WTC11 (cell line): ENCODE measurements at regions not wholly inside any gene's neighbourhood (a gene's known extent, or its start where the extent isn't known, plus 50 kb on each side); places are given as distances from the start of the nearest gene placed in this dataset.

Source experiments
- ATAC-seq: fragments of 200-7000 bp; cut with Tn5 transposase; 2 replicates; pipeline ENCODE4 v1.10.0; 2021; ENCODE audit warnings: mild to moderate bottlenecking, moderate library complexity
- CTCF ChIA-PET: fragments of 300-600 bp; sonication (Branson Sonifier 250); formaldehyde crosslinking; loops from one replicate; lab custom pipeline; 2021; ENCODE audit warnings: antibody characterized with exemption; lab: Charles Lee
- POLR2A ChIA-PET: fragments of 350-600 bp; sonication (Branson Sonifier 250); formaldehyde crosslinking; loops from one replicate; lab custom pipeline; 2021; ENCODE audit warnings: antibody characterized with exemption; lab: Charles Lee
- DNase-seq: peaks from one replicate; pipeline ENCODE4 v3.0.0; 2021; ENCODE audit warnings: low spot score
- H3K27ac Mint-ChIP-seq: 2 replicates; pipeline ENCODE4 v1.8.0; 2021; ENCODE audit warnings: mixed read lengths
- H3K27me3 Mint-ChIP-seq: 2 replicates; pipeline ENCODE4 v1.8.0; 2021; ENCODE audit warnings: low read depth, mild to moderate bottlenecking, moderate library complexity, mixed read lengths
- H3K36me3 Mint-ChIP-seq: 2 replicates; pipeline ENCODE4 v1.8.0; 2021; ENCODE audit warnings: mixed read lengths
- H3K4me1 Mint-ChIP-seq: 2 replicates; pipeline ENCODE4 v1.8.0; 2022; ENCODE audit warnings: mixed read lengths
- H3K4me3 Mint-ChIP-seq: 2 replicates; pipeline ENCODE4 v1.8.0; 2021; ENCODE audit warnings: mild to moderate bottlenecking, moderate library complexity, mixed read lengths
- H3K9me3 Mint-ChIP-seq: 2 replicates; pipeline ENCODE4 v1.8.0; 2021; ENCODE audit warnings: mixed read lengths
- ARID4B ChIP-seq: sonication (generic); formaldehyde crosslinking; IDR thresholded peaks from 2 replicates; pipeline ENCODE4 v1.8.0; 2023; ENCODE audit warnings: missing genetic modification reagents, mild to moderate bottlenecking, borderline replicate concordance
- E2F4 ChIP-seq: sonication (generic); formaldehyde crosslinking; IDR thresholded peaks from 2 replicates; pipeline ENCODE4 v1.8.1; 2022; ENCODE audit warnings: low read depth, mild to moderate bottlenecking, moderate library complexity, missing genetic modification reagents, borderline replicate concordance
- ELF4 ChIP-seq: sonication (generic); formaldehyde crosslinking; IDR thresholded peaks from 2 replicates; pipeline ENCODE4 v1.8.1; 2022; ENCODE audit warnings: low read depth, mild to moderate bottlenecking, moderate library complexity, missing genetic modification reagents
- FOXP1 ChIP-seq: sonication (generic); formaldehyde crosslinking; IDR thresholded peaks from 2 replicates; pipeline ENCODE4 v1.8.0; 2022; ENCODE audit warnings: missing genetic modification reagents, mild to moderate bottlenecking, moderate library complexity, borderline replicate concordance
- JAZF1 ChIP-seq: fragments of 250-450 bp; sonication (Bioruptor Pico); IDR thresholded peaks from 2 replicates; pipeline ENCODE4 v1.9.0; 2021; ENCODE audit warnings: moderate library complexity, mild to moderate bottlenecking, inconsistent platforms
- NR2C2 ChIP-seq: sonication (generic); formaldehyde crosslinking; IDR thresholded peaks from 2 replicates; pipeline ENCODE4 v1.8.0; 2022; ENCODE audit warnings: mild to moderate bottlenecking, missing genetic modification reagents
- PREB ChIP-seq: sonication (generic); formaldehyde crosslinking; IDR thresholded peaks from 2 replicates; pipeline ENCODE4 v1.8.1; 2022; ENCODE audit warnings: mild to moderate bottlenecking, missing genetic modification reagents, moderate library complexity, borderline replicate concordance
- TCF7 ChIP-seq: sonication (generic); formaldehyde crosslinking; IDR thresholded peaks from 2 replicates; pipeline ENCODE4 v1.8.0; 2022; ENCODE audit warnings: mild to moderate bottlenecking, low read depth, missing genetic modification reagents, moderate library complexity
- TEAD4 ChIP-seq: sonication (generic); formaldehyde crosslinking; IDR thresholded peaks from 2 replicates; pipeline ENCODE4 v1.8.0; 2022; ENCODE audit warnings: mild to moderate bottlenecking, missing genetic modification reagents
- USF1 ChIP-seq: sonication (generic); formaldehyde crosslinking; IDR thresholded peaks from 2 replicates; pipeline ENCODE4 v1.8.0; 2022; ENCODE audit warnings: mild to moderate bottlenecking, missing genetic modification reagents
- ZBTB21 ChIP-seq: sonication (generic); formaldehyde crosslinking; IDR thresholded peaks from 2 replicates; pipeline ENCODE4 v1.8.1; 2023; ENCODE audit warnings: mild to moderate bottlenecking, missing genetic modification reagents, borderline replicate concordance
- ZNF121 ChIP-seq: sonication (generic); formaldehyde crosslinking; IDR thresholded peaks from 2 replicates; pipeline ENCODE4 v1.8.0; 2023; ENCODE audit warnings: missing genetic modification reagents
- ZNF232 ChIP-seq: sonication (generic); formaldehyde crosslinking; IDR thresholded peaks from 2 replicates; pipeline ENCODE4 v1.8.0; 2022; ENCODE audit warnings: mild to moderate bottlenecking, missing genetic modification reagents
- ZNF396 ChIP-seq: fragments of 250-450 bp; sonication (Bioruptor Pico); IDR thresholded peaks from 2 replicates; pipeline ENCODE4 v1.8.0; 2021; ENCODE audit warnings: mild to moderate bottlenecking, moderate library complexity, borderline replicate concordance
- ZNF423 ChIP-seq: fragments of 250-450 bp; sonication (Bioruptor Pico); IDR thresholded peaks from 2 replicates; pipeline ENCODE4 v2.1.2; 2022; ENCODE audit warnings: mild to moderate bottlenecking, moderate library complexity
- ZNF512 ChIP-seq: sonication (generic); formaldehyde crosslinking; IDR thresholded peaks from 2 replicates; pipeline ENCODE4 v1.8.1; 2022; ENCODE audit warnings: missing genetic modification reagents, borderline replicate concordance
- ZNF671 ChIP-seq: fragments of 250-450 bp; sonication (Bioruptor Pico); IDR thresholded peaks from 2 replicates; pipeline ENCODE4 v1.8.0; 2021; ENCODE audit warnings: mild to moderate bottlenecking
- TF ChIP-seq, protein P1 (sequence below): fragments of 250-450 bp; sonication (Bioruptor Pico); IDR thresholded peaks from 2 replicates; pipeline ENCODE4 v1.8.0; 2021; ENCODE audit warnings: mild to moderate bottlenecking
- TF ChIP-seq, protein P2 (sequence below): sonication (generic); formaldehyde crosslinking; IDR thresholded peaks from 2 replicates; pipeline ENCODE4 v1.8.0; 2022; ENCODE audit warnings: mild to moderate bottlenecking, missing genetic modification reagents
- TF ChIP-seq, protein P3 (sequence below): sonication (generic); formaldehyde crosslinking; IDR thresholded peaks from 2 replicates; pipeline ENCODE4 v1.8.0; 2022; ENCODE audit warnings: missing genetic modification reagents

GRCh38 chr10:128178302-128178958 lies 52.2 kb upstream of the MKI67 start:
- Mint-ChIP-seq H3K4me1 (peaks cover 13% of the 10 kb centered on the region), H3K9me3 (peaks cover 48% of the 10 kb centered on the region), H3K27ac (no peak overlapping the region), H3K4me3 (no peak overlapping the region), H3K36me3 (peaks cover 34% of the 10 kb centered on the region), H3K27me3 (no peaks in the 10 kb centered on the region; the same call in 1 of the 2 replicates)
- TF ChIP-seq ZNF121 (CRISPR knock-in tag) (no peak), ZNF396 (CRISPR knock-in tag) (no peak), TCF7 (CRISPR knock-in tag) (no peak), E2F4 (CRISPR knock-in tag) (no peak), ZNF423 (CRISPR knock-in tag) (no peak), ZNF671 (CRISPR knock-in tag) (no peak), USF1 (no peak), ZNF512 (CRISPR knock-in tag) (no peak), ZNF232 (CRISPR knock-in tag) (no peak), ARID4B (CRISPR knock-in tag) (no peak), NR2C2 (CRISPR knock-in tag) (no peak), JAZF1 (CRISPR knock-in tag) (no peak), ZBTB21 (CRISPR knock-in tag) (no peak), TEAD4 (CRISPR knock-in tag) (no peak), FOXP1 (no peak), ELF4 (CRISPR knock-in tag) (no peak), PREB (no peak)
- TF ChIP-seq, protein P1, sequence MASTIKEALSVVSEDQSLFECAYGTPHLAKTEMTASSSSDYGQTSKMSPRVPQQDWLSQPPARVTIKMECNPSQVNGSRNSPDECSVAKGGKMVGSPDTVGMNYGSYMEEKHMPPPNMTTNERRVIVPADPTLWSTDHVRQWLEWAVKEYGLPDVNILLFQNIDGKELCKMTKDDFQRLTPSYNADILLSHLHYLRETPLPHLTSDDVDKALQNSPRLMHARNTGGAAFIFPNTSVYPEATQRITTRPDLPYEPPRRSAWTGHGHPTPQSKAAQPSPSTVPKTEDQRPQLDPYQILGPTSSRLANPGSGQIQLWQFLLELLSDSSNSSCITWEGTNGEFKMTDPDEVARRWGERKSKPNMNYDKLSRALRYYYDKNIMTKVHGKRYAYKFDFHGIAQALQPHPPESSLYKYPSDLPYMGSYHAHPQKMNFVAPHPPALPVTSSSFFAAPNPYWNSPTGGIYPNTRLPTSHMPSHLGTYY (CRISPR knock-in tag) = no peak
- TF ChIP-seq, protein P2, sequence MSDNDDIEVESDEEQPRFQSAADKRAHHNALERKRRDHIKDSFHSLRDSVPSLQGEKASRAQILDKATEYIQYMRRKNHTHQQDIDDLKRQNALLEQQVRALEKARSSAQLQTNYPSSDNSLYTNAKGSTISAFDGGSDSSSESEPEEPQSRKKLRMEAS = no peak
- TF ChIP-seq, protein P3, sequence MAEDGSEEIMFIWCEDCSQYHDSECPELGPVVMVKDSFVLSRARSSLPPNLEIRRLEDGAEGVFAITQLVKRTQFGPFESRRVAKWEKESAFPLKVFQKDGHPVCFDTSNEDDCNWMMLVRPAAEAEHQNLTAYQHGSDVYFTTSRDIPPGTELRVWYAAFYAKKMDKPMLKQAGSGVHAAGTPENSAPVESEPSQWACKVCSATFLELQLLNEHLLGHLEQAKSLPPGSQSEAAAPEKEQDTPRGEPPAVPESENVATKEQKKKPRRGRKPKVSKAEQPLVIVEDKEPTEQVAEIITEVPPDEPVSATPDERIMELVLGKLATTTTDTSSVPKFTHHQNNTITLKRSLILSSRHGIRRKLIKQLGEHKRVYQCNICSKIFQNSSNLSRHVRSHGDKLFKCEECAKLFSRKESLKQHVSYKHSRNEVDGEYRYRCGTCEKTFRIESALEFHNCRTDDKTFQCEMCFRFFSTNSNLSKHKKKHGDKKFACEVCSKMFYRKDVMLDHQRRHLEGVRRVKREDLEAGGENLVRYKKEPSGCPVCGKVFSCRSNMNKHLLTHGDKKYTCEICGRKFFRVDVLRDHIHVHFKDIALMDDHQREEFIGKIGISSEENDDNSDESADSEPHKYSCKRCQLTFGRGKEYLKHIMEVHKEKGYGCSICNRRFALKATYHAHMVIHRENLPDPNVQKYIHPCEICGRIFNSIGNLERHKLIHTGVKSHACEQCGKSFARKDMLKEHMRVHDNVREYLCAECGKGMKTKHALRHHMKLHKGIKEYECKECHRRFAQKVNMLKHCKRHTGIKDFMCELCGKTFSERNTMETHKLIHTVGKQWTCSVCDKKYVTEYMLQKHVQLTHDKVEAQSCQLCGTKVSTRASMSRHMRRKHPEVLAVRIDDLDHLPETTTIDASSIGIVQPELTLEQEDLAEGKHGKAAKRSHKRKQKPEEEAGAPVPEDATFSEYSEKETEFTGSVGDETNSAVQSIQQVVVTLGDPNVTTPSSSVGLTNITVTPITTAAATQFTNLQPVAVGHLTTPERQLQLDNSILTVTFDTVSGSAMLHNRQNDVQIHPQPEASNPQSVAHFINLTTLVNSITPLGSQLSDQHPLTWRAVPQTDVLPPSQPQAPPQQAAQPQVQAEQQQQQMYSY (CRISPR knock-in tag) = no peak
- ATAC-seq (peak; percentile 99), DNase-seq (peak; percentile 78)
- POLR2A ChIA-PET = no interaction called here
- CTCF ChIA-PET = interaction anchor here (0.6 to 2.9 kb wide), 26 partner anchors 9 to 1325 kb away, joined by 3 to 80 read pairs (median 5); partner anchors contain the start of gene MKI67
